PFSK-1 (cell line): ENCODE measurements at regions not wholly inside any gene's neighbourhood (a gene's known extent, or its start where the extent isn't known, plus 50 kb on each side); places are given as distances from the start of the nearest gene placed in this dataset.

Experiments used
- POLR2AphosphoS5 ChIP-seq: IDR thresholded peaks from 2 replicates; pipeline ENCODE4 v1.6.1; 2012; ENCODE audit warnings: low read depth, mild to moderate bottlenecking, control low read depth, low read length, moderate library complexity
- TF ChIP-seq, protein P1 (sequence below), 2 experiments: IDR thresholded peaks; 2 replicates each; pipeline versions ENCODE4 v1.6.1 to v1.8.0; 2011 to 2012; ENCODE audit warnings: low read depth in 2 of 2, low read length in 2 of 2, control low read depth in 1 of 2, inconsistent platforms in 1 of 2, mild to moderate bottlenecking in 1 of 2, moderate library complexity in 1 of 2; ENCODE audit not compliant: insufficient read depth in 1 of 2

- TF ChIP-seq POLR2AphosphoS5, result no peak
- TF ChIP-seq, protein P1, sequence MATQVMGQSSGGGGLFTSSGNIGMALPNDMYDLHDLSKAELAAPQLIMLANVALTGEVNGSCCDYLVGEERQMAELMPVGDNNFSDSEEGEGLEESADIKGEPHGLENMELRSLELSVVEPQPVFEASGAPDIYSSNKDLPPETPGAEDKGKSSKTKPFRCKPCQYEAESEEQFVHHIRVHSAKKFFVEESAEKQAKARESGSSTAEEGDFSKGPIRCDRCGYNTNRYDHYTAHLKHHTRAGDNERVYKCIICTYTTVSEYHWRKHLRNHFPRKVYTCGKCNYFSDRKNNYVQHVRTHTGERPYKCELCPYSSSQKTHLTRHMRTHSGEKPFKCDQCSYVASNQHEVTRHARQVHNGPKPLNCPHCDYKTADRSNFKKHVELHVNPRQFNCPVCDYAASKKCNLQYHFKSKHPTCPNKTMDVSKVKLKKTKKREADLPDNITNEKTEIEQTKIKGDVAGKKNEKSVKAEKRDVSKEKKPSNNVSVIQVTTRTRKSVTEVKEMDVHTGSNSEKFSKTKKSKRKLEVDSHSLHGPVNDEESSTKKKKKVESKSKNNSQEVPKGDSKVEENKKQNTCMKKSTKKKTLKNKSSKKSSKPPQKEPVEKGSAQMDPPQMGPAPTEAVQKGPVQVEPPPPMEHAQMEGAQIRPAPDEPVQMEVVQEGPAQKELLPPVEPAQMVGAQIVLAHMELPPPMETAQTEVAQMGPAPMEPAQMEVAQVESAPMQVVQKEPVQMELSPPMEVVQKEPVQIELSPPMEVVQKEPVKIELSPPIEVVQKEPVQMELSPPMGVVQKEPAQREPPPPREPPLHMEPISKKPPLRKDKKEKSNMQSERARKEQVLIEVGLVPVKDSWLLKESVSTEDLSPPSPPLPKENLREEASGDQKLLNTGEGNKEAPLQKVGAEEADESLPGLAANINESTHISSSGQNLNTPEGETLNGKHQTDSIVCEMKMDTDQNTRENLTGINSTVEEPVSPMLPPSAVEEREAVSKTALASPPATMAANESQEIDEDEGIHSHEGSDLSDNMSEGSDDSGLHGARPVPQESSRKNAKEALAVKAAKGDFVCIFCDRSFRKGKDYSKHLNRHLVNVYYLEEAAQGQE (IDR thresholded peaks at IDR 0.05; ENCODE audit: insufficient read depth in 1 of 2, low read depth in 2 of 2, low read length in 2 of 2), result no peak
Observed at GRCh38 chr4:124334119-124334518, 378.4 kb downstream of the ANKRD50 start.
